ENCODE measurements at regions not wholly inside any gene's neighbourhood (a gene's known extent, or its start where the extent isn't known, plus 50 kb on each side); places are given as distances from the start of the nearest gene placed in this dataset.

DNA sequence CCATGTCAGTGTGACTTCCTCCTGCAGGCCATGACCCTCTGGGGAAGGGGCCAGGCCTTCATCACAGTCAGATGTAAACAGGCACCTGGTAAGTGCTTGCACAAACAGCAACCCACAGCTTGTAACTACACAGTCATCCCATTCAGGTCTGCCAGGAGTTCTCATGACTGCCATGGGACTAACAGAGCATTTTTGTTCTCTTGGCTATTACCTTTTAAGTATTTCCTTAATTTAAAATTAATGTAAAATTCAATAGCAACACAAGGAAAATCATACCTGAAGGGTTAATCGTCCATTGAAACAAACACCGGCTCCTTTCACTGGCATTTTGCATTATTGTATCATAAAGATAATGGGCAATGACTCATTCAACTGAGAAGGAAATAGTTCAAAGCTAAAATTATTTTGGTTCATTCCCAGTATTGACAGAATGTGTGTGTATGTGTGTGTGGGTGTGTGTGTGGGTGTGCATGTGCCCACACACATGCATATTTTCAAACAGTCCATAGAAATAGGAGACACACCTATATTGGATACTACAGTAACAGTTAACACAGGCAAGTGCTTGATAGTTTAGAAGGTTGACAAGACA, 307.9 kb downstream of the WDR11 start:
- TF ChIP-seq FOXA1 (IDR thresholded peaks at IDR 0.05) (no peak), LEF1 (IDR thresholded peaks at IDR 0.05; ENCODE audit: borderline replicate concordance) (no peak), FOXM1 (IDR thresholded peaks at IDR 0.05; ENCODE audit: borderline replicate concordance) (no peak), L3MBTL2 (conservative IDR thresholded peaks at IDR 0.05) (no peak), BHLHE40 (IDR thresholded peaks at IDR 0.05; ENCODE audit: borderline replicate concordance) (no peak), SUZ12 (IDR thresholded peaks at IDR 0.05) (no peak), ZNF384 (IDR thresholded peaks at IDR 0.05) (no peak), NFRKB (IDR thresholded peaks at IDR 0.05) (no peak), ELF4 (IDR thresholded peaks at IDR 0.05) (no peak), FOXK2 (IDR thresholded peaks at IDR 0.05) (no peak)
- TF ChIP-seq, protein P1, sequence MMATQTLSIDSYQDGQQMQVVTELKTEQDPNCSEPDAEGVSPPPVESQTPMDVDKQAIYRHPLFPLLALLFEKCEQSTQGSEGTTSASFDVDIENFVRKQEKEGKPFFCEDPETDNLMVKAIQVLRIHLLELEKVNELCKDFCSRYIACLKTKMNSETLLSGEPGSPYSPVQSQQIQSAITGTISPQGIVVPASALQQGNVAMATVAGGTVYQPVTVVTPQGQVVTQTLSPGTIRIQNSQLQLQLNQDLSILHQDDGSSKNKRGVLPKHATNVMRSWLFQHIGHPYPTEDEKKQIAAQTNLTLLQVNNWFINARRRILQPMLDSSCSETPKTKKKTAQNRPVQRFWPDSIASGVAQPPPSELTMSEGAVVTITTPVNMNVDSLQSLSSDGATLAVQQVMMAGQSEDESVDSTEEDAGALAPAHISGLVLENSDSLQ (IDR thresholded peaks at IDR 0.05): no peak

All from HEK293T (cell line).